Left lung (tissue), 4 donors: ENCODE measurements at regions not wholly inside any gene's neighbourhood (a gene's known extent, or its start where the extent isn't known, plus 50 kb on each side); places are given as distances from the start of the nearest gene placed in this dataset.

Experiments
- ATAC-seq: fragments of 200-7000 bp; cut with Tn5 transposase; one replicate; pipeline ENCODE4 v1.9.1; 2020; ENCODE audit warnings: moderate library complexity
- DNase-seq, 4 donors: peaks; one replicate each; pipeline ENCODE4 v3.0.0-alpha.2; 2013 to 2020
- H3K27ac ChIP-seq, 2 donors: fragments of 200-600 bp; sonication (generic) in 1 of 2; one replicate each; pipeline versions ENCODE4 v1.5.0 to v1.8.0; 2020 to 2021
- H3K27me3 ChIP-seq, 2 donors: fragments of 200-600 bp; sonication (generic) in 1 of 2; one replicate each; pipeline versions ENCODE4 v1.5.0 to v1.8.0; 2020 to 2021
- H3K36me3 ChIP-seq, 2 donors: fragments of 200-600 bp; sonication (generic) in 1 of 2; one replicate each; pipeline versions ENCODE4 v1.5.0 to v1.8.0; 2020 to 2021
- H3K4me1 ChIP-seq, 2 donors: fragments of 200-600 bp; one replicate each; pipeline ENCODE4 v1.8.0; 2021
- H3K4me3 ChIP-seq, 2 donors: fragments of 200-600 bp; sonication (generic) in 1 of 2; one replicate each; pipeline versions ENCODE4 v1.5.0 to v1.8.0; 2020 to 2021; ENCODE audit warnings: mild to moderate bottlenecking in 1 of 2
- H3K9me3 ChIP-seq, 2 donors: fragments of 200-600 bp; sonication (generic) in 1 of 2; one replicate each; pipeline versions ENCODE4 v1.5.0 to v1.8.0; 2020 to 2021
- CTCF ChIP-seq, 2 donors: fragments of 200-600 bp; sonication (generic) in 1 of 2; IDR thresholded peaks; one replicate each; pipeline versions ENCODE4 v1.5.0 to v1.8.0; 2021; ENCODE audit warnings: antibody characterized with exemption in 2 of 2
- intact Hi-C, 2 donors: fragments of 100-400 bp; cut with DNase I; formaldehyde crosslinking; loops; one replicate each; pipeline versions ENCODE4 v1.11.2 to v1.14.2; 2022
- donor health status: DM: no; HTN: yes; CAD: no.
- donor health status: DM: no; HTN: no; CAD: no.

DNA sequence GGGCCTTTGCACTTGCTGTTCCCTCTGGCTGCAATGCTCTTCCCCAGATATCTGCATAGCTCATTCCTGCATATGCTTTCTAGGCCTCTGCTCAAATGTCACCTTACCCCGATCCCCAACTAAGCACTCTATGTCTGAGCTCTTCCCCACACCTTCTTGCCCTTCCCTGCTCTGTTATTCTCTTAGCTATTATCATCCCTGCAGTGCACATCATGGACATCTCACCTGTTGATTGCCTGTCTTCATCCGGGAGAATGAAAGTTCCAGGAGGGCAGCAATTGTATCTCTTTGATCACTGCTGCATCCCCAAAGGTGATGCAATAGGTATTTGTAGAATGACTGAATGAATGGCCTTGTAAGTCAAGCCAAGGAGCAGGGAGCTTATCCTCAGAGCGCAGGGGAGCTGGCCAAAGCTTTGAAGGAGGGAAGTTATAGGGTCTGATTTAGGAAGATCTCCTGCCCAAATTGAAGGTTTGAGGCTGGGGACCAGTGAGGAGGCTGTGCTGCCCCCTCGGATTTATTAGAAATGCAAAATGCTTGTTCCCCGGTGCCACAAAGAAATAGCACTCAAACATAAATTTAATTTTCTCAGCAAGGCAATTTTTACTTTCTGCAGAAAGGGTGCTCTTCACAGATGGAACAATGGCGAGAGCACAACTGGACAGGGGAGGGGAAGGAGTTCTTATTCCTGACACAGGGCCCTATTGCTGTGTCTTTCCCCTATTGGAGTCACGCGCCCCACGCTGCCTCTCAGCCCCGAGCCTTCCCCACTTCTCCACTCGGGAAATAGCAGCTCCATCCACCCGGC is 631.1 kb downstream of the MATN1 start:
- H3K36me3 ChIP-seq, result no peaks in the 10 kb centered on the region
- H3K27me3 ChIP-seq, result peaks cover 0 to 16% of the 10 kb centered on the region in 2 donors
- intact Hi-C loops, result no loop called here
- DNase-seq, result no peak
- H3K4me3 ChIP-seq, result no peak overlapping the region
- H3K9me3 ChIP-seq, result peaks cover 6 to 32% of the 10 kb centered on the region in 2 donors
- no peak overlapping the region for H3K27ac ChIP-seq
- no peak for TF ChIP-seq CTCF (IDR thresholded peaks at IDR 0.05)
- H3K4me1 ChIP-seq, result no peaks in the 10 kb centered on the region
- no peak for ATAC-seq

DNA sequence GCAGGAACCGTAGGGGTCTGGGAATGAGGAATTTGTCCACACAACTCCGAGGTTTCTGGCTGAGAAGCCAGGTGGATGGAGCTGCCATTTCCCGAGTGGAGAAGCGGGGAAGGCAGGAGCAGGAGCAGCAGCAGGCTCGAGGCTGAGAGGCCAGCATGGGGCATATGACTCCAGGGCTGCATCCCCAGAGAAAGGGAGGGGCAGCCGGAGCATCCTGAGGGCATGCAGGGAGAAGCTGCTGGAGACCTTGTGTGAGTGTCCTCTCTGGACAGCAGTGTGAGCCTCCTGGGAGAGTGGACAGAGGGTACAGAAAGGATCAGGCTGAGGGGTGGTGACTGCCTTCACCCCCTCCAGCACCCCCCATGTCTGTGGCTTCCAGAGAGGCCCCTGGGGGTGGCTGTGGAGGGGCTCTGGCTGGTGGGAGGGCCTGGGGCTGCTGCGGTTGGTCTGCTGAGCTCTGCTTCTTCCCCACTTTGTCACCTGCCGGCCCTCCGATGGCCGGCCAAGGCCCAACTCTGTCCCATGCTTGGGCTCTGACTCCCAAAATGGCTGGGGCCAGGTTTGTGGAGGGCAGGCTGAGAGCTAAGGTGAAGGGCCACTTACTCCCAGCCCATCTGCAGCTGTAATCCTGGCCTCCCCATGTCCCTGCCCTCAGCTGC is 633.1 kb downstream of the MATN1 start:
- no peak overlapping the region for H3K27ac ChIP-seq
- no peak for ATAC-seq
- H3K4me3 ChIP-seq, result no peak overlapping the region
- peaks cover 0 to 28% of the 10 kb centered on the region in 2 donors for H3K27me3 ChIP-seq
- no peak for DNase-seq
- H3K4me1 ChIP-seq, result no peaks in the 10 kb centered on the region
- TF ChIP-seq CTCF (IDR thresholded peaks at IDR 0.05), result no peak
- H3K36me3 ChIP-seq, result no peaks in the 10 kb centered on the region
- intact Hi-C loops, result no loop called here
- H3K9me3 ChIP-seq, result peaks cover 6 to 32% of the 10 kb centered on the region in 2 donors

DNA sequence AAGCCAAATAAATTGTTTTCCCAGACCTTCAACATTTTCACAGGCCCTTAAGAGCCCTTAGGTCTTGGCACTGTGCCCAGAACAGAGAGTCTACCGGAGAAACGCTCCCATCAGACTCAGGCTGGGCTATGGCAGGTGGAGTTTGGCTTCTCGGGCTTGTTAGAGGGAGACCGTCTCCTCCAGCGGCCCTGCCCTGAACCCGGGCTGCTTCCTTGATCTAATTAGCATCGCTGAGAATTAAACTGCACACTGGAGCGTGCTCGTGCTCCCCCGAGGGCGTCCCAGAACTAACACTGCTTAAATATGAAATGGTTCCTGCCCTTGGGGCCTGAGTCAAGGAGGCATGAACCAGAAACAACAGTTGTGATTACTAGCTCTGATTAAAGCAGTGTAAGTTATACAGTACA is 634.4 kb downstream of the MATN1 start:
- TF ChIP-seq CTCF (IDR thresholded peaks at IDR 0.05), result no peak
- Histone ChIP-seq H3K4me1 (peaks cover 7% of the 10 kb centered on the region in 2 donors), H3K4me3 (no peak overlapping the region), H3K27ac (no peak overlapping the region), H3K9me3 (peaks cover 6 to 29% of the 10 kb centered on the region in 2 donors), H3K27me3 (peaks cover 0 to 28% of the 10 kb centered on the region in 2 donors), H3K36me3 (no peaks in the 10 kb centered on the region)
- ATAC-seq, result peak; percentile 84
- DNase-seq, result peak in 3 of 4 donors; percentile 36 to 73 (median 71)
- intact Hi-C loops, result no loop called here

GRCh38 chr1:30088594-30088993 is 634.8 kb downstream of the MATN1 start:
- peaks cover 0 to 28% of the 10 kb centered on the region in 2 donors for H3K27me3 ChIP-seq
- no peak overlapping the region for H3K27ac ChIP-seq
- no peaks in the 10 kb centered on the region for H3K36me3 ChIP-seq
- ATAC-seq, result peak; percentile 61
- no peak overlapping the region for H3K4me3 ChIP-seq
- peaks cover 6 to 25% of the 10 kb centered on the region in 2 donors for H3K9me3 ChIP-seq
- peaks cover 11% of the 10 kb centered on the region in 2 donors for H3K4me1 ChIP-seq
- DNase-seq, result no peak
- intact Hi-C loops, result no loop called here
- no peak for TF ChIP-seq CTCF (IDR thresholded peaks at IDR 0.05)

DNA sequence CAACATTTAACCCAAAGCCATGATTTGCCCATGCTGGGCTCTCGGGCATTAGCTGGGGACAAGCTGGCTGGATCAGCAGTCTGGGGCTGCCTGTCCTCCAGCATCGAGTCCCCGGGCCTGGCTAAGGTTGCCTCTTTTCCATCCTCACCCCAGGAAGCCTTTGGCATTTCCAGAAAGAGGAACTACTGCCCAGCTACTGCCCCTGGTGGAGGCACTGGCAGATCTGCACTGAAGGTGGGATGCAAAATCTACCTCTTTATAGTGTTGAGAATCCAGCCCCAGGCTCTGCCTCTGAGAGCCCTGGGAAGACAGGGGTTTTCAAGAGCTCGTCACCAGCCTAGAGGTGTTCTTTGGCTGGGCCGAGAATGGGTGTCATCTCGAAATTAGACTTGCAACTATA is 635.9 kb downstream of the MATN1 start:
- Histone ChIP-seq H3K27ac (no peak overlapping the region), H3K4me3 (no peak overlapping the region), H3K36me3 (no peaks in the 10 kb centered on the region), H3K4me1 (peaks cover 14 to 15% of the 10 kb centered on the region in 2 donors), H3K27me3 (peaks cover 0 to 28% of the 10 kb centered on the region in 2 donors), H3K9me3 (peaks cover 3 to 14% of the 10 kb centered on the region in 2 donors)
- TF ChIP-seq CTCF (IDR thresholded peaks at IDR 0.05), result no peak
- intact Hi-C loops, result no loop called here
- DNase-seq, result no peak
- ATAC-seq, result no peak
